SK-N-SH (cell line): ENCODE measurements at regions not wholly inside any gene's neighbourhood (a gene's known extent, or its start where the extent isn't known, plus 50 kb on each side); places are given as distances from the start of the nearest gene placed in this dataset.

Experiments used
- CTCF ChIA-PET: fragments of 300-600, 350-600 bp; formaldehyde crosslinking; extraction: SDS; loops from one replicate; lab custom pipeline; 2021; lab: Yijun Ruan, JAX
- POLR2A ChIA-PET: fragments of 350-600 bp; sonication (Branson Sonifier 250); formaldehyde crosslinking; extraction: SDS; loops from one replicate; lab custom pipeline; 2020; ENCODE audit warnings: antibody characterized with exemption, inconsistent platforms; lab: Yijun Ruan, JAX
- DNase-seq: peaks from one replicate; pipeline ENCODE4 v3.0.0; 2012
- H2AFZ ChIP-seq: fragments of 200-600 bp; sonication (generic); 2 replicates; pipeline ENCODE4 v1.8.1; 2016; ENCODE audit warnings: antibody characterized with exemption, mild to moderate bottlenecking, low read depth
- H3F3A ChIP-seq: fragments of 200-600 bp; sonication (generic); replicated peaks from 2 replicates; pipeline ENCODE3; 2016; ENCODE audit warnings: antibody characterized with exemption, mild to moderate bottlenecking; ENCODE audit not compliant: insufficient read depth
- H3K27ac ChIP-seq, 2 experiments: fragments of 200-500 bp in 1 of 2; fragments of 200-600 bp in 1 of 2; sonication (Bioruptor generic) in 1 of 2; sonication (generic), shearing (Covaris generic) in 1 of 2; 2 replicates each; pipeline versions ENCODE4 v1.5.1 to v1.6.1; 2014 to 2016; ENCODE audit warnings: low read depth in 2 of 2, inconsistent platforms in 1 of 2, low read length in 1 of 2, mild to moderate bottlenecking in 1 of 2, mixed read lengths in 1 of 2
- H3K27me3 ChIP-seq: fragments of 200-600 bp; sonication (generic), shearing (Covaris generic); 2 replicates; pipeline ENCODE4 v1.6.1; 2016; ENCODE audit warnings: mixed run types; ENCODE audit not compliant: insufficient read depth
- H3K36me3 ChIP-seq, 2 experiments: fragments of 200-500 bp in 1 of 2; fragments of 200-600 bp in 1 of 2; sonication (Bioruptor generic) in 1 of 2; sonication (generic) in 1 of 2; replicated peaks in 1 of 2; 2 replicates each; pipeline versions ENCODE3 to v1.5.1; 2014 to 2016; ENCODE audit warnings: low read length in 1 of 2, mild to moderate bottlenecking in 1 of 2; ENCODE audit not compliant: insufficient read depth in 2 of 2, control insufficient read depth in 1 of 2
- H3K4me1 ChIP-seq, 2 experiments: fragments of 200-500 bp in 1 of 2; fragments of 200-600 bp in 1 of 2; sonication (Bioruptor generic) in 1 of 2; sonication (generic), shearing (Covaris generic) in 1 of 2; 2 replicates each; pipeline versions ENCODE4 v1.5.1 to v1.6.1; 2014 to 2016; ENCODE audit warnings: low read depth in 1 of 2, low read length in 1 of 2, mixed run types in 1 of 2; ENCODE audit not compliant: insufficient read depth in 2 of 2, control insufficient read depth in 1 of 2
- H3K4me2 ChIP-seq: fragments of 200-600 bp; sonication (generic), shearing (Covaris generic); 2 replicates; pipeline ENCODE4 v1.6.1; 2017; ENCODE audit warnings: mixed run types
- H3K4me3 ChIP-seq, 2 experiments: fragments of 200-500 bp in 1 of 2; fragments of 200-600 bp in 1 of 2; sonication (Bioruptor generic) in 1 of 2; sonication (generic), shearing (Covaris generic) in 1 of 2; 2 replicates each; pipeline versions ENCODE4 v1.5.1 to v1.8.1; 2014 to 2016; ENCODE audit warnings: low read depth in 2 of 2, inconsistent platforms in 1 of 2, low read length in 1 of 2, mild to moderate bottlenecking in 1 of 2, mixed read lengths in 1 of 2, moderate library complexity in 1 of 2
- H3K79me2 ChIP-seq: fragments of 200-600 bp; sonication (generic); 2 replicates; pipeline ENCODE4 v1.8.1; 2017; ENCODE audit warnings: mild to moderate bottlenecking; ENCODE audit not compliant: insufficient read depth
- H3K9ac ChIP-seq: fragments of 200-600 bp; sonication (generic); 2 replicates; pipeline ENCODE4 v1.6.1; 2017; ENCODE audit warnings: mixed run types
- H3K9me2 ChIP-seq: fragments of 200-600 bp; sonication (generic); 2 replicates; pipeline ENCODE4 v1.6.1; 2017; ENCODE audit warnings: mixed run types
- H3K9me3 ChIP-seq: fragments of 200-600 bp; sonication (generic); 2 replicates; pipeline ENCODE4 v1.6.1; 2017; ENCODE audit warnings: mixed run types, mild to moderate bottlenecking, moderate library complexity
- H4K20me1 ChIP-seq: fragments of 200-600 bp; sonication (generic); 2 replicates; pipeline ENCODE4 v1.6.1; 2017; ENCODE audit warnings: mild to moderate bottlenecking, mixed run types; ENCODE audit not compliant: insufficient read depth
- CHD2 ChIP-seq: fragments of 150-350 bp; IDR thresholded peaks from 2 replicates; pipeline ENCODE4 v1.6.1; 2018; ENCODE audit warnings: low read length; ENCODE audit not compliant: partially characterized antibody
- CTCF ChIP-seq: fragments of 200-600 bp; sonication (generic); IDR thresholded peaks from 2 replicates; pipeline ENCODE4 v1.6.1; 2017; ENCODE audit warnings: antibody characterized with exemption, mild to moderate bottlenecking, moderate library complexity
- ELF1 ChIP-seq: IDR thresholded peaks from 2 replicates; pipeline ENCODE4 v1.4.0; 2012
- EZH2phosphoT487 ChIP-seq: fragments of 200-600 bp; sonication (generic); IDR thresholded peaks from 2 replicates; pipeline ENCODE4 v1.6.1; 2017; ENCODE audit warnings: low read depth, mixed run types, mild to moderate bottlenecking, antibody characterized with exemption, moderate library complexity, borderline replicate concordance
- GABPA ChIP-seq: IDR thresholded peaks from 2 replicates; pipeline ENCODE4 v1.4.0; 2012; ENCODE audit warnings: low read depth, mild to moderate bottlenecking
- GATA2 ChIP-seq: sonication (generic); formaldehyde crosslinking; IDR thresholded peaks from 2 replicates; pipeline ENCODE4 v1.5.0; 2020; ENCODE audit warnings: mild to moderate bottlenecking, missing genetic modification reagents
- IRF3 ChIP-seq: fragments of 150-350 bp; IDR thresholded peaks from 2 replicates; pipeline ENCODE4 v1.6.1; 2016; ENCODE audit warnings: mild to moderate bottlenecking, low read depth, low read length
- MXI1 ChIP-seq: IDR thresholded peaks from 2 replicates; pipeline ENCODE4 v1.6.1; 2012; ENCODE audit warnings: mild to moderate bottlenecking, low read depth, low read length, improper control_type of control experiment
- NFIC ChIP-seq: IDR thresholded peaks from 2 replicates; pipeline ENCODE4 v1.4.0; 2012; ENCODE audit warnings: borderline replicate concordance
- POLR2AphosphoS5 ChIP-seq: IDR thresholded peaks from 2 replicates; pipeline ENCODE4 v1.6.1; 2012; ENCODE audit warnings: low read depth, low read length
- RAD21 ChIP-seq: IDR thresholded peaks from 2 replicates; pipeline ENCODE4 v1.6.1; 2012; ENCODE audit warnings: mild to moderate bottlenecking, low read length
- RCOR1 ChIP-seq: fragments of 150-350 bp; IDR thresholded peaks from 2 replicates; pipeline ENCODE4 v1.6.1; 2017; ENCODE audit warnings: antibody characterized with exemption, low read length
- RFX5 ChIP-seq: IDR thresholded peaks from 2 replicates; pipeline ENCODE4 v1.6.1; 2012; ENCODE audit warnings: mild to moderate bottlenecking, improper control_type of control experiment, low read length
- SIN3A ChIP-seq: IDR thresholded peaks from 2 replicates; pipeline ENCODE4 v1.6.1; 2012; ENCODE audit warnings: low read depth, mild to moderate bottlenecking, low read length, moderate library complexity, borderline replicate concordance
- TCF12 ChIP-seq: IDR thresholded peaks from 2 replicates; pipeline ENCODE4 v1.4.0; 2012
- TEAD4 ChIP-seq: IDR thresholded peaks from 2 replicates; pipeline ENCODE4 v1.4.0; 2012; ENCODE audit warnings: mild to moderate bottlenecking, borderline replicate concordance; ENCODE audit not compliant: insufficient read depth
- USF1 ChIP-seq: IDR thresholded peaks from 2 replicates; pipeline ENCODE4 v1.4.0; 2012; ENCODE audit warnings: low read depth, borderline replicate concordance
- USF2 ChIP-seq: fragments of 150-350 bp; IDR thresholded peaks from 2 replicates; pipeline ENCODE4 v1.6.1; 2017; ENCODE audit warnings: antibody characterized with exemption, low read length, low read depth, borderline replicate concordance
- WGBS: methylation state at CpG from one replicate; pipeline ENCODE4 v1.1.6; 2017; ENCODE audit warnings: low lambda C conversion rate; 5-methylcytosine and 5-hydroxymethylcytosine counted together
- TF ChIP-seq, protein P1 (sequence below): IDR thresholded peaks from 2 replicates; pipeline ENCODE4 v1.4.0; 2012; ENCODE audit warnings: low read depth

GRCh38 chr3:21234933-21235332 is 516.1 kb downstream of the ZNF385D start (continued):
- no peak for TF ChIP-seq CTCF

- no peak overlapping the region for H3K9ac ChIP-seq
- H3K9me3 ChIP-seq: no peaks in the 10 kb centered on the region
- CTCF ChIA-PET: no interaction called here
- no peak overlapping the region for H3K27ac ChIP-seq
- no peak overlapping the region for H3K4me2 ChIP-seq
- H3K4me1 ChIP-seq: peaks cover 0 to 2% of the 10 kb centered on the region in 2 experiments; a peak in 2 of 4 replicates
- DNase-seq: no peak
- no peak for TF ChIP-seq USF2
- no peak for TF ChIP-seq RAD21
- TF ChIP-seq IRF3: no peak
- no peak for TF ChIP-seq POLR2AphosphoS5
- TF ChIP-seq GATA2: no peak
- no peak for TF ChIP-seq ELF1
- TF ChIP-seq MXI1: no peak
- no peak overlapping the region for H2AFZ ChIP-seq
- H3K27me3 ChIP-seq: no peaks in the 10 kb centered on the region
- H3K4me3 ChIP-seq: no peak overlapping the region
- 45% methylated on average over 4 of the region's 4 CpGs for WGBS
- H4K20me1 ChIP-seq: no peaks in the 10 kb centered on the region
- H3K79me2 ChIP-seq: no peaks in the 10 kb centered on the region
- H3K9me2 ChIP-seq: no peaks in the 10 kb centered on the region
- POLR2A ChIA-PET: no interaction called here
- no peaks in the 10 kb centered on the region for H3F3A ChIP-seq
- H3K36me3 ChIP-seq: no peaks in the 10 kb centered on the region
Observed at GRCh38 chr3:21229426-21230135, 521.4 kb downstream of the ZNF385D start.

DNA sequence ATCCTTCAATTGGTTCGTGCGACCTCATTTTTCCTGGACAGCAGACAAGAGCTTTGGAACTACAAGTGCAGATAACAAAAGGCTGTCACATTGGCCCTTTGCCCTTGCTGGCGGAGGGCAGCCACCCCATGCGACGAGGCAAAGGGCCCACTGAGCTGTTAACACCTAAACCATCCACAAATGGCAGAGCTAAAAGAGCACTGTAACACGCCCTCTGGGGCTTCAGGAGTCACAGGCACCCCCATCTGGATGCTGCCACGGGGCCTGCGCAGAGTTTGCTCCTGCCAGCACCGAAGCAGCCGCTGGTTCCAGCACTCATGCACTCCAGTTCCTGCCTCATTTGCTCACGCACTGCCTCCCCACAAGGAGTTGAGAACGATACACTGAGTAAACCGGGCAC is 524.9 kb downstream of the ZNF385D start:
- no peaks in the 10 kb centered on the region for H3K27me3 ChIP-seq
- H3K9me3 ChIP-seq: no peaks in the 10 kb centered on the region
- DNase-seq: no peak
- no peaks in the 10 kb centered on the region for H3F3A ChIP-seq
- 67% methylated on average over 11 of the region's 13 CpGs for WGBS
- no peaks in the 10 kb centered on the region for H3K9me2 ChIP-seq
- no peak overlapping the region for H3K9ac ChIP-seq
- H3K36me3 ChIP-seq: no peaks in the 10 kb centered on the region
- no peak overlapping the region for H2AFZ ChIP-seq
- H3K27ac ChIP-seq: no peak overlapping the region
- no peaks in the 10 kb centered on the region for H4K20me1 ChIP-seq
- no peak overlapping the region for H3K4me3 ChIP-seq
- no peaks in the 10 kb centered on the region for H3K79me2 ChIP-seq
- TF ChIP-seq CTCF: no peak
- no peak for TF ChIP-seq GABPA
- TF ChIP-seq EZH2phosphoT487: no peak
- TF ChIP-seq TEAD4: no peak
- no peak for TF ChIP-seq ELF1
- no peak for TF ChIP-seq SIN3A
- no peak for TF ChIP-seq RFX5
- TF ChIP-seq, protein P1, sequence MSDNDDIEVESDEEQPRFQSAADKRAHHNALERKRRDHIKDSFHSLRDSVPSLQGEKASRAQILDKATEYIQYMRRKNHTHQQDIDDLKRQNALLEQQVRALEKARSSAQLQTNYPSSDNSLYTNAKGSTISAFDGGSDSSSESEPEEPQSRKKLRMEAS: no peak
- TF ChIP-seq USF1: no peak
- no peak for TF ChIP-seq CHD2
- TF ChIP-seq RCOR1: no peak
- no peak for TF ChIP-seq TCF12
- no peak for TF ChIP-seq NFIC
- peaks cover 0 to 2% of the 10 kb centered on the region in 2 experiments; a peak in 2 of 4 replicates for H3K4me1 ChIP-seq
- H3K4me2 ChIP-seq: no peak overlapping the region
- ChIA-PET CTCF (interaction anchor here (1.2 kb wide), 1 partner anchor 9 kb away, joined by 3 read pairs; no protein-coding TSS in a partner anchor), POLR2A (no interaction called here)
